ENCODE measurements at regions not wholly inside any gene's neighbourhood (a gene's known extent, or its start where the extent isn't known, plus 50 kb on each side); places are given as distances from the start of the nearest gene placed in this dataset.
"Not testable (repeated sequence)": the region's sequence is repeated elsewhere in the genome, so short reads cannot be mapped to it uniquely, and the experiment has no call there.

- H3K27ac ChIP-seq: no peak overlapping the region
- intact Hi-C loops (cut with DNase I): no loop called here
These were observed 694.9 kb downstream of the ISL1 start for GRCh38 chr5:52077941-52078815.

DNA sequence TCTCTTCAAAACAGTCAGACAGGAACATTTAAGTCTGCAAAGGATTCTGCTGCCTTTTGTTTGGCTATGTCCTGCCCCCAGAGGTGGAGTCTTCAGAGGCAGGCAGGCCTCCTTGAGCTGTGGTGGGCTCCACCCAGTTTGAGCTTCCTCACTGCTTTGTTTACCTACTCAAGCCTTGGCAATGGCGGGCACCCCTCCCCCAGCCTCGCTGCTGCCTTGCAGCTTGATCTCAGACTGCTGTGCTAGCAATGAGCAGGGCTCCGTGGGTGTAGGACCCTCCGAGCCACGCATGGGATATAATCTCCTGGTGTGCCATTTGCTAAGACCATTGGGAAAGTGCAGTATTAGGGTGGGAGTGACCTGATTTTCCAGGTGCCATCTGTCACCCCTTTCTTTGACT, 685.4 kb upstream of the ITGA1 start:
- H3K4me1 ChIP-seq; H3K27me3 ChIP-seq; H3K4me3 ChIP-seq; H3K9me3 ChIP-seq; H3K36me3 ChIP-seq; intact Hi-C loops (cut with DNase I); H3K27ac ChIP-seq; DNase-seq (ENCODE audit: low spot score in 2 of 2): not testable (repeated sequence)

More at GRCh38 chr5:52077941-52078815, 694.9 kb downstream of the ISL1 start:
- DNase-seq (ENCODE audit: low spot score in 2 of 2): no peak
- TF ChIP-seq, protein P1, sequence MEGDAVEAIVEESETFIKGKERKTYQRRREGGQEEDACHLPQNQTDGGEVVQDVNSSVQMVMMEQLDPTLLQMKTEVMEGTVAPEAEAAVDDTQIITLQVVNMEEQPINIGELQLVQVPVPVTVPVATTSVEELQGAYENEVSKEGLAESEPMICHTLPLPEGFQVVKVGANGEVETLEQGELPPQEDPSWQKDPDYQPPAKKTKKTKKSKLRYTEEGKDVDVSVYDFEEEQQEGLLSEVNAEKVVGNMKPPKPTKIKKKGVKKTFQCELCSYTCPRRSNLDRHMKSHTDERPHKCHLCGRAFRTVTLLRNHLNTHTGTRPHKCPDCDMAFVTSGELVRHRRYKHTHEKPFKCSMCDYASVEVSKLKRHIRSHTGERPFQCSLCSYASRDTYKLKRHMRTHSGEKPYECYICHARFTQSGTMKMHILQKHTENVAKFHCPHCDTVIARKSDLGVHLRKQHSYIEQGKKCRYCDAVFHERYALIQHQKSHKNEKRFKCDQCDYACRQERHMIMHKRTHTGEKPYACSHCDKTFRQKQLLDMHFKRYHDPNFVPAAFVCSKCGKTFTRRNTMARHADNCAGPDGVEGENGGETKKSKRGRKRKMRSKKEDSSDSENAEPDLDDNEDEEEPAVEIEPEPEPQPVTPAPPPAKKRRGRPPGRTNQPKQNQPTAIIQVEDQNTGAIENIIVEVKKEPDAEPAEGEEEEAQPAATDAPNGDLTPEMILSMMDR (IDR thresholded peaks at IDR 0.05): no peak
- H3K9me3 ChIP-seq: no peaks in the 10 kb centered on the region
- H3K4me1 ChIP-seq: no peaks in the 10 kb centered on the region
- no peak overlapping the region for H3K4me3 ChIP-seq
- no peaks in the 10 kb centered on the region for H3K27me3 ChIP-seq
- H3K36me3 ChIP-seq: no peaks in the 10 kb centered on the region

DNA sequence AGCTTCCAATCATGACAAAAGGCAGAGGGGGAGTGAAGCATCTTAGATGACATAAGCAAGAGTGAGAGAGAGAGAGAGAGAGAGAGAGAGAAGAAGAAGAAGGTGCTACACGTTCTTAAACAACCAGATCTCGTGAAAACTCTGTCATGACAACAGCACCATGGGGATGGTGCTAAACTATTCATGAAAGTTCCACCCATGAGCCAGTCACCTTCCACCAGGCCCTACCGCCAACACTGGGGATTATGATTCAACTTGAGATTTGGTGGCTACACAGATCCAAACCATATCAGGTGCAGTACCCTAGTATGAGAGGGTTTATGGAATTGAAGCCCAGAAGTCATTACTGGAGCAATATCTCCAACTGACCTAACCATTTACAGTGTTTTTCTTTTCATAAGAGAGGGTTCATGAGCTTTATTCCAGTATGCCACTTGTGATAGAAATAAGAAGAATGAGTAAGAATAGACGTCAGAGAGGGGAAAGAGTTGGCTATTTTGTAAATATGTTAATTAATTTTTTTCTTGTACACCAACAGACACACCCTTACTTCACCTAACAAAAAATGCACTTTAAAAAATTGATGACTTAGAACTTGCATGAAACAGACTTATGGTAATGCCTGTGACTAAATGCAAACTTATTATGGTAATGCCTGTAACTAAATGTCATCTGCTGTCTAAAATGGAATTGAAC, 680.4 kb upstream of the ITGA1 start:
- Histone ChIP-seq H3K4me1 (no peaks in the 10 kb centered on the region), H3K27ac (no peak overlapping the region), H3K4me3 (no peak overlapping the region), H3K9me3 (no peaks in the 10 kb centered on the region), H3K36me3 (no peaks in the 10 kb centered on the region), H3K27me3 (no peaks in the 10 kb centered on the region)
- no peak for DNase-seq (ENCODE audit: low spot score in 2 of 2)
- intact Hi-C loops (cut with DNase I): no loop called here
- TF ChIP-seq, protein P1 (IDR thresholded peaks at IDR 0.05): no peak

GRCh38 chr5:52119768-52120167, 667.9 kb upstream of the ITGA1 start:
- no peaks in the 10 kb centered on the region for H3K27me3 ChIP-seq
- no peaks in the 10 kb centered on the region for H3K36me3 ChIP-seq
- TF ChIP-seq, protein P1 (IDR thresholded peaks at IDR 0.05): no peak
- H3K27ac ChIP-seq: no peak overlapping the region
- DNase-seq (ENCODE audit: low spot score in 2 of 2): no peak
- H3K4me1 ChIP-seq: no peaks in the 10 kb centered on the region
- H3K9me3 ChIP-seq: no peaks in the 10 kb centered on the region
- intact Hi-C loops (cut with DNase I): no loop called here
- H3K4me3 ChIP-seq: no peak overlapping the region

GRCh38 chr5:52132053-52132452, 655.7 kb upstream of the ITGA1 start:
- Histone ChIP-seq H3K4me1 (no peaks in the 10 kb centered on the region), H3K36me3 (no peaks in the 10 kb centered on the region), H3K9me3 (no peaks in the 10 kb centered on the region), H3K4me3 (no peak overlapping the region), H3K27ac (no peak overlapping the region), H3K27me3 (no peaks in the 10 kb centered on the region)
- intact Hi-C loops (cut with DNase I): no loop called here
- TF ChIP-seq, protein P1 (IDR thresholded peaks at IDR 0.05): no peak
- no peak for DNase-seq (ENCODE audit: low spot score in 2 of 2)

- no peaks in the 10 kb centered on the region for H3K27me3 ChIP-seq
- H3K27ac ChIP-seq: no peak overlapping the region
- H3K9me3 ChIP-seq: no peaks in the 10 kb centered on the region
- no peak for DNase-seq (ENCODE audit: low spot score in 2 of 2)
- no peak overlapping the region for H3K4me3 ChIP-seq
- intact Hi-C loops (cut with DNase I): no loop called here
- no peaks in the 10 kb centered on the region for H3K4me1 ChIP-seq
- TF ChIP-seq, protein P1 (IDR thresholded peaks at IDR 0.05): no peak
- no peaks in the 10 kb centered on the region for H3K36me3 ChIP-seq
These were observed 653.6 kb upstream of the ITGA1 start for GRCh38 chr5:52134013-52134650.

Measured in ascending aorta (tissue), 2 donors.